MM.1S (cell line): ENCODE measurements at regions not wholly inside any gene's neighbourhood (a gene's known extent, or its start where the extent isn't known, plus 50 kb on each side); places are given as distances from the start of the nearest gene placed in this dataset.

Experiments
- DNase-seq: peaks from one replicate; pipeline ENCODE4 v3.0.0-alpha.2; 2015
- H2AFZ ChIP-seq: fragments of 300-600 bp; sonication (generic); 2 replicates; pipeline ENCODE4 v1.6.0; 2016; ENCODE audit warnings: antibody characterized with exemption, low read length
- H3F3A ChIP-seq: fragments of 300-600 bp; sonication (generic); 2 replicates; pipeline ENCODE4 v1.6.1; 2016; ENCODE audit warnings: mild to moderate bottlenecking, antibody characterized with exemption, low read length, moderate library complexity, mixed read lengths; ENCODE audit not compliant: insufficient read depth
- H3K27ac ChIP-seq: fragments of 300-600 bp; sonication (generic); 2 replicates; pipeline ENCODE4 v1.5.1; 2016; ENCODE audit warnings: mild to moderate bottlenecking, low read length
- H3K27me3 ChIP-seq: fragments of 300-600 bp; sonication (generic); replicated peaks from 2 replicates; pipeline ENCODE4 v1.6.0; 2016; ENCODE audit warnings: low read length; ENCODE audit not compliant: insufficient read depth
- H3K36me3 ChIP-seq: fragments of 300-600 bp; sonication (generic); replicated peaks from 2 replicates; pipeline ENCODE4 v1.6.1; 2016; ENCODE audit warnings: mild to moderate bottlenecking, low read length, mixed read lengths; ENCODE audit not compliant: insufficient read depth
- H3K4me1 ChIP-seq: fragments of 300-600 bp; sonication (generic); 2 replicates; pipeline ENCODE4 v1.6.1; 2016; ENCODE audit warnings: low read length, mixed read lengths
- H3K4me2 ChIP-seq: fragments of 300-600 bp; sonication (generic); 2 replicates; pipeline ENCODE4 v1.6.0; 2016; ENCODE audit warnings: low read depth, low read length
- H3K4me3 ChIP-seq: fragments of 300-600 bp; sonication (generic); 2 replicates; pipeline ENCODE4 v1.5.1; 2016; ENCODE audit warnings: low read length, mixed read lengths
- H3K79me2 ChIP-seq: fragments of 300-600 bp; sonication (generic); 2 replicates; pipeline ENCODE4 v1.6.1; 2016; ENCODE audit warnings: mixed run types, low read length, mixed read lengths
- H3K9ac ChIP-seq: fragments of 300-600 bp; sonication (generic); 2 replicates; pipeline ENCODE4 v1.6.1; 2016; ENCODE audit warnings: low read length, mixed read lengths
- H3K9me2 ChIP-seq: fragments of 300-600 bp; sonication (generic); replicated peaks from 2 replicates; pipeline ENCODE4 v1.6.1; 2016; ENCODE audit warnings: mild to moderate bottlenecking, low read length, mixed read lengths; ENCODE audit not compliant: insufficient read depth
- H3K9me3 ChIP-seq: fragments of 300-600 bp; sonication (generic); replicated peaks from 2 replicates; pipeline ENCODE4 v1.6.1; 2016; ENCODE audit warnings: mild to moderate bottlenecking, low read length, mixed read lengths; ENCODE audit not compliant: insufficient read depth
- H4K20me1 ChIP-seq: fragments of 300-600 bp; sonication (generic); 2 replicates; pipeline ENCODE4 v1.6.1; 2016; ENCODE audit warnings: mild to moderate bottlenecking, low read length, moderate library complexity, mixed read lengths; ENCODE audit not compliant: insufficient read depth
- CTCF ChIP-seq: fragments of 300-600 bp; sonication (generic); IDR thresholded peaks from 2 replicates; pipeline ENCODE4 v1.5.1; 2016; ENCODE audit warnings: antibody characterized with exemption, low read length, mixed read lengths
- EZH2 ChIP-seq: fragments of 300-600 bp; sonication (generic); optimal IDR thresholded peaks from 2 replicates; pipeline ENCODE3; 2017; ENCODE audit warnings: low read depth, mild to moderate bottlenecking, antibody characterized with exemption, low read length, mixed read lengths
- EZH2phosphoT487 ChIP-seq: fragments of 300-600 bp; sonication (generic); IDR thresholded peaks from 2 replicates; pipeline ENCODE4 v1.6.1; 2018; ENCODE audit warnings: antibody characterized with exemption, low read length

GRCh38 chr11:28773606-28774005 is 665.4 kb downstream of the METTL15 start:
- H3K27me3 ChIP-seq: no peaks in the 10 kb centered on the region
- TF ChIP-seq EZH2: no peak
- no peak for TF ChIP-seq CTCF
- no peak for TF ChIP-seq EZH2phosphoT487

GRCh38 chr11:28770806-28771205 is 662.6 kb downstream of the METTL15 start:
- no peaks in the 10 kb centered on the region for H3K27me3 ChIP-seq
- TF ChIP-seq CTCF (no peak), EZH2 (no peak), EZH2phosphoT487 (no peak)
- H4K20me1 ChIP-seq: no peaks in the 10 kb centered on the region
- H3K4me3 ChIP-seq: no peak overlapping the region
- no peaks in the 10 kb centered on the region for H3F3A ChIP-seq
- no peak overlapping the region for H3K27ac ChIP-seq
- no peak overlapping the region for H3K4me2 ChIP-seq
- no peak overlapping the region for H3K9ac ChIP-seq
- H3K9me2 ChIP-seq: no peaks in the 10 kb centered on the region
- no peak overlapping the region for H2AFZ ChIP-seq
- no peaks in the 10 kb centered on the region for H3K4me1 ChIP-seq
- H3K9me3 ChIP-seq: no peaks in the 10 kb centered on the region
- H3K36me3 ChIP-seq: no peaks in the 10 kb centered on the region
- DNase-seq: no peak
- no peaks in the 10 kb centered on the region for H3K79me2 ChIP-seq

More at GRCh38 chr11:28773606-28774005, 665.4 kb downstream of the METTL15 start:
- Histone ChIP-seq H3F3A (no peaks in the 10 kb centered on the region), H3K36me3 (no peaks in the 10 kb centered on the region), H3K9ac (no peak overlapping the region), H3K4me3 (no peak overlapping the region), H3K4me1 (no peaks in the 10 kb centered on the region), H4K20me1 (no peaks in the 10 kb centered on the region), H3K27ac (no peak overlapping the region), H3K4me2 (no peak overlapping the region), H3K9me2 (no peaks in the 10 kb centered on the region), H2AFZ (no peak overlapping the region), H3K79me2 (no peaks in the 10 kb centered on the region), H3K9me3 (no peaks in the 10 kb centered on the region)
- DNase-seq: no peak

GRCh38 chr11:28767574-28767973 is 659.4 kb downstream of the METTL15 start:
- Histone ChIP-seq H3K27me3 (no peaks in the 10 kb centered on the region), H3F3A (no peaks in the 10 kb centered on the region), H2AFZ (no peak overlapping the region), H3K9me2 (no peaks in the 10 kb centered on the region), H3K79me2 (no peaks in the 10 kb centered on the region), H3K4me2 (no peak overlapping the region), H3K4me3 (no peak overlapping the region), H3K4me1 (no peaks in the 10 kb centered on the region), H3K9me3 (no peaks in the 10 kb centered on the region), H3K9ac (no peak overlapping the region), H3K36me3 (no peaks in the 10 kb centered on the region), H4K20me1 (no peaks in the 10 kb centered on the region), H3K27ac (no peak overlapping the region)
- TF ChIP-seq EZH2 (no peak), CTCF (no peak), EZH2phosphoT487 (no peak)
- no peak for DNase-seq

GRCh38 chr11:28763876-28764275 is 655.7 kb downstream of the METTL15 start:
- no peak overlapping the region for H3K27ac ChIP-seq
- no peaks in the 10 kb centered on the region for H3K9me2 ChIP-seq
- H3K27me3 ChIP-seq: no peaks in the 10 kb centered on the region
- no peak overlapping the region for H3K4me3 ChIP-seq
- H3K9me3 ChIP-seq: no peaks in the 10 kb centered on the region
- H2AFZ ChIP-seq: no peak overlapping the region
- H3K9ac ChIP-seq: no peak overlapping the region
- no peak overlapping the region for H3K4me2 ChIP-seq
- TF ChIP-seq EZH2 (no peak), EZH2phosphoT487 (no peak), CTCF (no peak)
- H4K20me1 ChIP-seq: no peaks in the 10 kb centered on the region
- DNase-seq: no peak
- no peaks in the 10 kb centered on the region for H3K79me2 ChIP-seq
- no peaks in the 10 kb centered on the region for H3F3A ChIP-seq
- no peaks in the 10 kb centered on the region for H3K36me3 ChIP-seq
- no peaks in the 10 kb centered on the region for H3K4me1 ChIP-seq
